GM18505 (cell line): ENCODE measurements at regions not wholly inside any gene's neighbourhood (a gene's known extent, or its start where the extent isn't known, plus 50 kb on each side); places are given as distances from the start of the nearest gene placed in this dataset.

Experiments
- ATAC-seq: cut with Tn5 transposase; IDR thresholded peaks from one replicate; pipeline ENCODE4 v1.9.1; 2021; ENCODE audit not compliant: unreplicated experiment
- POLR2A ChIP-seq: IDR thresholded peaks from 4 replicates; pipeline ENCODE4 v1.6.1; 2011; ENCODE audit warnings: borderline replicate concordance; ENCODE audit not compliant: insufficient read depth, insufficient read length; ENCODE audit errors: extremely low read depth

- TF ChIP-seq POLR2A: no peak
- no peak for ATAC-seq
These were observed 144.4 kb upstream of the FSTL4 start for GRCh38 chr5:133756756-133757155.

- TF ChIP-seq POLR2A: no peak
- no peak for ATAC-seq
These were observed 143.7 kb upstream of the FSTL4 start for GRCh38 chr5:133756036-133756435.

GRCh38 chr5:133754575-133755169 is 142.3 kb upstream of the FSTL4 start:
- ATAC-seq: no peak
- no peak for TF ChIP-seq POLR2A

GRCh38 chr5:133753856-133754255 is 141.5 kb upstream of the FSTL4 start:
- TF ChIP-seq POLR2A: no peak
- no peak for ATAC-seq

GRCh38 chr5:133751846-133752245 is 139.5 kb upstream of the FSTL4 start:
- no peak for TF ChIP-seq POLR2A
- ATAC-seq: no peak

GRCh38 chr5:133751421-133751820 is 139.1 kb upstream of the FSTL4 start:
- no peak for TF ChIP-seq POLR2A
- no peak for ATAC-seq

GRCh38 chr5:133750856-133751255 is 138.5 kb upstream of the FSTL4 start:
- no peak for TF ChIP-seq POLR2A
- ATAC-seq: no peak

DNA sequence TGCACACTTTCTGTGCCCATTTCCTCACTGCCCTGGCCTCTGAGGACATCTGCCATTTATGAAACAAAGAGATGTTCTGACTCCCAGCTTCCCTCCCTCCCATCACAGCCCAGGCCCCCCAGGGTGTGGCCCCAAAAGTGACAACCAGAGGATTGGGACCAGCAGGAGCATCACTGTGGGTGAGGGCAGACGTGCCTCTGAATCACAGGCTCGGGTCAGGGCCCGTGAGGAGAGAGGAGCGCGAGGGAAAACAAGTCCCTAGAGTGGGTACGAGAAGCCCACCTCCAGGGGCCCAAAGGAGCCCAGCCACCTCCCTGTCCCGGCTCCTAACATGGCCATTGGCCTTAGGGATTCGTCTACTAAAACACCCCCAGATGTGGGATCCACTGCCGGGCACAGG is 138.0 kb upstream of the FSTL4 start:
- no peak for TF ChIP-seq POLR2A
- no peak for ATAC-seq

GRCh38 chr5:133749331-133749985 is 137.1 kb upstream of the FSTL4 start:
- ATAC-seq: no peak
- no peak for TF ChIP-seq POLR2A

DNA sequence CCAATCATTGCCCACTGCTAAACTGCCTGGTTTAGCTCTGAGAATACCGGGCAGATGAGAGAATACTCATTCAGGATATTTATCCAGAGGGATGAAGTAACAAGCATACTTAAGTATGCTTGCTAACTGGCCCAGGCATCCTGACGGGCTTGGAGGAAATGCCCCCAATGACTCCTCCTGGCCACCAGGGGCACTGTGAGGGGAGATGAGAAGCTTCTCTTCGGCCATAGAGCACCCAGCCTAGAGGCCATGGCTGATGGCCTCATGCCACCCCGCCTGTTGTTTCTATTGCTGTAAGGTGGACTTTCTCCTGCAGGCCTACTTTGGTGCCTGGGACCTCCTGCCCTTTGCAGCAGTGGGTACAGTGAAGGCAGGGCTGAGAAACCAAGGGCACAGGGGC is 134.5 kb upstream of the FSTL4 start:
- no peak for TF ChIP-seq POLR2A
- no peak for ATAC-seq

DNA sequence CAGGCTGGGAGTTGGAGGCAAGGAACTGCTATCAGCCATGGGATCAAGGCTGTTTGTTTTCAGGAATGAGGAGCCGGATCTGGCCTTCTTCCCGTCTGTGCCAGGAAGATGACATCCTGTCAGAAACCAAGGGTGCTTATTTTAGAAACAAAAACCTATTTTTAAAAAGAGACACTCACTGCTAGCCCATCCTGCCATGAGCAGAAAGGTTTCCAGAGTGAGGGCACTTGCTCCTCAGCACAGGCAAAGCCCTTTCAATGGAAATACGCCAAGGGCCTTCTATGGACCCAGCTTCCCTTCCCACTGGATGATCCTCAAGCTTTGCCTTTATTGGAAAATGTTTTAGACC is 132.6 kb upstream of the FSTL4 start:
- ATAC-seq: no peak
- no peak for TF ChIP-seq POLR2A

- no peak for TF ChIP-seq POLR2A
- no peak for ATAC-seq
These were observed 132.0 kb upstream of the FSTL4 start for GRCh38 chr5:133744051-133744959.

DNA sequence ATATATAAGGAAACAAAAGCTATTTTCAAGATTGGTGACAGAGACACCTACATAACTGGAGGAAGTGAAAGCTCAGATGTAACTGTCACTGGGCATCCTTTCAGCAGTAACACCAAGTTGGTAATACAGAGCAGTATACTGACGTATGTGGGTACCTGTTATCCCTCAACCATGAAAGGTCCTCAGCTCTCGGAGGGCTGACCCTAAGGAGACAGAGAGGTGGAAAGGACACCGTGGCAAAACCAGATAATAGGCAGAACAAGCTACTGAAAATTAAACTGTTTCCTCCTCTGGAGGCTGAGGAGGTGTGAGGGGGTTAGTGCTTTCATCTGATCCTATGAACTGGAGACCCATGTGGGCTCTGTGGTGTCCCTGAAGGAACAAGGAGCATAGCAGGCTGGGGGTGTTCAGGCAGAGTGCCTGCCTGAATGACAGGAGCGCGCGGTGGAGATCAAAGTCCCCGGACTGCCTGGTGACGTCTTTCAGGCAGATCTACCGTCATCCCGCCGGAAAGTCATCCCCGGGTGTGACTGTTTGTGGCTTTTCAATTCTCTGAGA is 130.2 kb upstream of the FSTL4 start:
- ATAC-seq: no peak
- no peak for TF ChIP-seq POLR2A
